GM12892 (cell line): ENCODE measurements at regions not wholly inside any gene's neighbourhood (a gene's known extent, or its start where the extent isn't known, plus 50 kb on each side); places are given as distances from the start of the nearest gene placed in this dataset.

Experiments used
- DNase-seq: peaks from one replicate; pipeline ENCODE4 v3.0.0; 2011; ENCODE audit not compliant: insufficient read length
- FAIRE-seq: peaks from 2 replicates; lab custom pipeline; 2011; peaks lifted over from hg19 to GRCh38; lab: Jason Lieb, UNC
- POLR2A ChIP-seq: IDR thresholded peaks from 2 replicates; pipeline ENCODE4 v1.6.1; 2011; ENCODE audit warnings: low read depth, low read length, control low read depth
- POLR2AphosphoS5 ChIP-seq: IDR thresholded peaks from 2 replicates; pipeline ENCODE4 v1.6.1; 2011; ENCODE audit warnings: low read depth, low read length, control low read depth
- TAF1 ChIP-seq: IDR thresholded peaks from 2 replicates; pipeline ENCODE4 v1.6.1; 2011; ENCODE audit warnings: low read depth, mild to moderate bottlenecking, control low read depth, low read length, borderline replicate concordance

DNA sequence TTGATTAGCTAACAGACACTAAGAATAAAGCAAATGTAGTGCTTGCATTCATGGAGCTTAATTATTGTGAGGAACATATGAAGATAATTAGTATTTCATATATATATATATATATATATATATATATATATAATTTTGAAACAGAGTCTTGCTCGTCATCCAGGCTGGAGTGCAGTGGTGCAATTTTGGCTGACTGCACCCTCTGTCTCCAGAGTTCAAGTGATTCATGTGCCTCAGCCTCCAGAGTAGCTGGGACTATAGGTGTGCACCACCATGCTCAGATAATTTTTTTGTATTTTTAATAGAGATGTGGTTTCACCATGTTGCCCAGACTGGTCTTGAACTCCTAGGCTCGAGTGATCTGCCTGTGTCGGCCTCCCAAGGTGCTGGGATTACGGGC lies 1091.6 kb upstream of the TMEM132C start:
- FAIRE-seq (no peak), DNase-seq (no peak)
- TF ChIP-seq POLR2A (no peak), POLR2AphosphoS5 (no peak), TAF1 (no peak)

- no peak for FAIRE-seq
- DNase-seq = no peak
Observed at GRCh38 chr12:127176804-127177203, 1090.2 kb upstream of the TMEM132C start.

GRCh38 chr12:127178052-127178451 lies 1088.9 kb upstream of the TMEM132C start:
- no peak for FAIRE-seq
- TF ChIP-seq POLR2A (no peak), TAF1 (no peak), POLR2AphosphoS5 (no peak)
- DNase-seq = no peak

More at GRCh38 chr12:127176804-127177203, 1090.2 kb upstream of the TMEM132C start:
- TF ChIP-seq POLR2A (no peak), POLR2AphosphoS5 (no peak), TAF1 (no peak)

DNA sequence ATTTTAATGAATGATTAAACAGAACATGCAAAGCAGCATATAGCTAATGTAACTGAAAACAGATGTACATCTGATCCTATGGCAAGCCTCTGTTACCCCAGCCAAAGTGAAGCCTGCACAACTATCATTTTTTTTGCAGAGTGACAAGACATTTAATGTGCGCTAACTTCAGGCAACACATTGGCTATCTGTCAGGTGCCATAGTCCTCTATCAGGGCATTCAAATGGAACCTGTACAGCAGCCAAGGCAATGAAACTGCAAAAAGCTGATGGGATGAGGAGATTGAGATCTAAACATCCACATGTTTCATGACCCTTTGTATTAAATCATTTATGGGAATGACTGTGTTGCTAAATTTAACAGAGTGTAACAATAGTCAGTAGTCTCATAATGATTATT lies 1088.5 kb upstream of the TMEM132C start:
- FAIRE-seq = no peak
- no peak for TF ChIP-seq POLR2A
- no peak for TF ChIP-seq TAF1
- TF ChIP-seq POLR2AphosphoS5 = no peak
- no peak for DNase-seq

DNA sequence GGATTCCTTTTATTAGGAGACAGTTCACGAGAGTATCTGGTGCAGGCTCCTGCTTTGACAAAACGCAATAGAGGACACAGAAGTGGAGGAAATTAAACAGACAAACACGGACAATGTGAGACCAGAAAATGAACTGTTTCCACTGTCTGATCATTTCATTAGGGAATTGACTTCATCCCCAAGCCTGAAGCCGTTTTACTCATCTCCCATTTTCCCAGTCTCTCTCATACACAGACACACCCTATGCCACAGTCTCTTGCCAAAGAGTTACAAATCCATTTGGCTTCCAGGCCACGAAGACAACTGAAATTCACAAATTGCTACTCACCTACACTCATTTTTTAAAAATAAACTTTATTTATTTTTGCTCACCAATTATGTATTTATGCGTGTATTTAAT lies 1087.8 kb upstream of the TMEM132C start:
- FAIRE-seq = no peak
- TF ChIP-seq POLR2AphosphoS5 (no peak), TAF1 (no peak), POLR2A (no peak)
- no peak for DNase-seq

DNA sequence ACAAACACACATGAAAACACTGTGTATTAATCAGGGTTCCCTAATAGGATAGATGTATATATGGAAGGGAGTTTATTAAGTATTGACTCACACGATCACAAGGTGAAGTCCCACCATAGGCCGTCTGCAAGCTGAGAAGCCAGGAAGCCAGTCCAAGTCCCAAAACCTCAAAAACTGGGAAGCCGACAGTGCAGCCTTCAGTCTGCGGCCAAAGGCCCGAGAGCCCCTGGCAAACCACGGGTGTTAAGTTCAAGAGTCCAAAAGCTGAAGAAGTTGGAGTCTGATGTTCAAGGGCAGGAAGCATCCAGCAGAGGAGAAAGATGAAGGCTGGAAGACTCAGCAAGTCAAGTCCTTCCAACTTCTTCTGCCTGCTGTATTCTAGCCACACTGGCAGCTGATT lies 1085.0 kb upstream of the TMEM132C start:
- TF ChIP-seq POLR2A = no peak
- no peak for TF ChIP-seq TAF1
- no peak for TF ChIP-seq POLR2AphosphoS5
- FAIRE-seq = no peak

DNA sequence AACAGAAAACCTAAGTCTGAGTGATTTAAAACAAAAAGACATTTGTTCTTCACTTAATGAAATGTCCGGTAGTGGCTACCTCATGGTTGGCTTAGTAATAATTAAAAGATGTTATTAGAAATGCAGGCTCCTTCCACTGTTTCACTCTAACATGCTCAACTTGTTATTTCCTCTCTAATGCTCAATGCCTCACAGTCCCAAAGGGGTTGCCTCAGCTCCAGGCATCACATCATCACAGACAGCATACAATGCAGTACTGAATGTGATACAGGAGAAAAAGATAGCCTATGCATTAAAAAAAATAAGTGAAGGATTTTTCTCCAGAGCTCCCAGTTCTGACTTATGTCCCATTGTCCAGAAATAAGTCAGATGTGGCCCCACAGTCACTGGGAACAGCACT lies 1077.0 kb upstream of the TMEM132C start:
- no peak for TF ChIP-seq POLR2AphosphoS5
- no peak for TF ChIP-seq POLR2A
- TF ChIP-seq TAF1 = no peak

More for the DNA sequence above, 1085.0 kb upstream of the TMEM132C start:
- DNase-seq = no peak

DNA sequence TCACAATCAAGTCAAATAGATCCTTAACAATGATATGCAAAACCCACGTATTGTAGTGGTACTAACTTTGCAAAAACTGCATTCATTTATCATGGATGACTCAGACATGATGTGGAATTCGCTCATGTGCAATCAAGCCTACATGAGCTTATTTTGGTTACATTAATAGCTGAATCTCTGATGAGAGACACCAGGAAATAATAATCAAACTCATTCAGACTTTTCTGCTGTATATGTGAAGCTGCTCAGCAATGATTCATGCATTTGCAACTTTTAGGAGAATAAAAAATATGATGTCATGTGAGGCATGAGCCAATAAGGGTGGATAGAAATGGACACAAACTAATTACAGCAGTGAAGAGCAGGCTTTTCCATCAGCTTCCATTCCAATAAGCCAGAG lies 1075.8 kb upstream of the TMEM132C start:
- DNase-seq (no peak), FAIRE-seq (no peak)
- no peak for TF ChIP-seq POLR2AphosphoS5
- no peak for TF ChIP-seq POLR2A
- TF ChIP-seq TAF1 = no peak

More for the DNA sequence above, 1077.0 kb upstream of the TMEM132C start:
- DNase-seq (no peak), FAIRE-seq (no peak)

- no peak for DNase-seq
- TF ChIP-seq TAF1 (no peak), POLR2AphosphoS5 (no peak), POLR2A (no peak)
- FAIRE-seq = no peak
Observed at GRCh38 chr12:127192391-127192790, 1074.6 kb upstream of the TMEM132C start.

DNA sequence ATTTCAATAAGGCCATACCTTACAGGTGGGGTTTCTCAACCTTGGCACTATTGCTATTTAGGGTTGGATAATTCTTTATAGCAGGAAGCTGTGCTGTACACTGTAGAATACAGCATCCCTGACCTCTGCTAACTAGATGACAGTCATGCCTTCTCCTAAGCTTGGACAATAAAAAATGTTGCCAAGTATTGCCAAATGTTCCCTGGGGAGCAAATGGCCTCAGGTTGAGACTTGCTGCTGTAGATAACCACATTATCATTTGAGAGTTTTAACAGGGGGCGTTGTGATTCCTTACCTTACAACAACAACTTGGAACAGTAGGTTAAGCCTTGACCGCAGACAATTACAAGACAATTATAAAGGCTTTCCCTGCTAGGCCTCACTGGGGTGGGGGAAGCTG lies 1073.6 kb upstream of the TMEM132C start:
- TF ChIP-seq POLR2AphosphoS5 (no peak), TAF1 (no peak), POLR2A (no peak)
- DNase-seq (no peak), FAIRE-seq (no peak)

GRCh38 chr12:127194176-127194575 lies 1072.8 kb upstream of the TMEM132C start:
- TF ChIP-seq TAF1 = no peak
- no peak for TF ChIP-seq POLR2AphosphoS5
- TF ChIP-seq POLR2A = no peak
- FAIRE-seq (no peak), DNase-seq (no peak)

DNA sequence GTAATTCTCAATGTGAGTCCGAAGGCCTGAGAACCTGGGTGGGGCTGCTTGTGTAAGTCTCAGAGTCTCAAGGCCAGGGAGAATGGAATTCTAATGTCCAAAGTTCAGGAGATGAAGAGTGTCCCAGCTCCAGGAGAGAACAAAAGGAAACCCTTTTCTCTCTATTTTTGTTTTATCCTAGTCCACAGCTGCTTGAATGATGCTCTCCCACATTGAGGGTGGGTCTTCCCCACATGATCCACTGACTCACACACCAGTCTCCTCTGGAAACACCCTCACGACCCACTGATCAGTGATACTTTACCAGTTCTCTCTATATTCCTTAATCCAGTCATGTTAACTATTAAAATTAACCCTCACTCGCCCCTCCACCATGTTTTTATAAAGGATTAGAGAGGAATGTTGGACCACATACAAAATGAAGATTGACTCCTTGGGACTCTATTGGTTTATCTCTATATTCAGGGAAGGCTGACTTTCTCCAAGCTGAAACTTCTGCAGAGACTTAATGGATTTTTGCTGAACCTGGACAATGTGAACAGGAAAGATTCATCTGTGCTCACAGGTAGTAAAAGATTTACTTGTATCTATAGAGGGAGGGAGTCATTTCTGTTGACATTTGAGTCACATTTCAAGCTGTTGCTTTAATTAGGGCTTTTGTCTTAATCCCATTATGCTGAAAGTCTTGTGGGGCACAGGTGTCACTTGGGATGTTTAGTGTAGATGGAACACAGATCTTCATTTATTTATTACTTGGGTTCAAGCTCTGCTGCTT lies 1061.0 kb upstream of the TMEM132C start:
- no peak for TF ChIP-seq POLR2A
- TF ChIP-seq TAF1 = no peak
- no peak for TF ChIP-seq POLR2AphosphoS5
- no peak for FAIRE-seq
- no peak for DNase-seq
